ENCODE measurements at regions not wholly inside any gene's neighbourhood (a gene's known extent, or its start where the extent isn't known, plus 50 kb on each side); places are given as distances from the start of the nearest gene placed in this dataset.

DNA sequence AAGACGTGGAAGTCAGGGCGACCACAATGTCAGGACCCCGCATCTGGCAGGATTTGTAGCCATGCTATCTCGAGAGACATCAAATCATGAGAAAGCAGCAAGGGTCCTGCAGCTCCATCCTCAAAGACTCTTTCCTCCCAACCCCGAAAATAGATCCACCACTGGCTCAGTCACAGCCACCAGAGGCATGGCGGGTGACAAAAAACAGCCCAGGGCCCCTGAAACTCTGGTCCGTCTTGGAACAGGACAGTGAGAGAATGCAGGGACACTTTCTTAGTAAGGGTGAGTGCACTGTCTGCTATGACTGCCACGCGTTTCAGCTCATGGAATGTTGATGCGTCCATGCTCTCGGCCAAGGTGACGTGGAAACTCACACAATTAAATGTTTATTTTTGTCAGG, 220.9 kb downstream of the IRX2 start:
- no peak for DNase-seq

GRCh38 chr5:2529371-2530092, 221.9 kb downstream of the IRX2 start:
- no peak for DNase-seq

DNA sequence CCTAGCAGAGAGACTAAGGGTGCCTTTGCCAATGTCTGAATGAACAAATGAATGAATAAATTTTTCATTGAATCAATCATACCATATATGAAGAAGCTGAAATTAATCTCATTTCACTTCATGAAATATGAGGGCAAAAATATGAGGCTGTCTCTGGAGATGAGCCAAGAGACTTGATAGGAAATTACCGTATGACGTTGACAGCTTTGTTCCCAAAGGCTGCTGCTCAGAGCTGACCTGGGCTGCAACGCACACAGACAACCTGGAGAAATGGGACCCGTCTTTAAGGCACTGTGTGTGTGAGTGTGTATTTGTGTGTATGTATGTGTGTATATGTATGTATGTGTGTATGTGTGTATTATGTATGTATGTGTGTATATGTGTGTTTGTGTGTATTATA, 226.1 kb downstream of the IRX2 start:
- DNase-seq: no peak

DNA sequence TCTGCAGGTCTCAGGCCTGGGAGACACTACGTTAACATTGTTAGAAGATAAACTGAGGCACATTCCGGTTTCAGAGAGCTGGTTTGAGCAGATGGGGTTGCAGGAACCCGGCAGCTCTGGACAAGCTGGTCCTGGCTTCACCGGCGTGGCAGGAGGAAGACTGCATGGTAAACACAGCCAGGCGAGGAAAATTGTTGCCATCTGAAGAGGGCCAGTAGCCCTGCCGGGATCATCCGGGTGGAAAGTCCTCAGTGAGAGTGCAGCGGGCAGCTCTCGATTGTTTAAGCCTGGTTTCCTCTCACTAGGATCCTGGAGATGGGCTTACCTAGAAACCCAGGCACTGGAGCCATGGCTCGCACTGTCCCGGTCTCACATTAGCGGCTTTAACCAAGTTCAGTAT, 226.9 kb downstream of the IRX2 start:
- DNase-seq: no peak

DNA sequence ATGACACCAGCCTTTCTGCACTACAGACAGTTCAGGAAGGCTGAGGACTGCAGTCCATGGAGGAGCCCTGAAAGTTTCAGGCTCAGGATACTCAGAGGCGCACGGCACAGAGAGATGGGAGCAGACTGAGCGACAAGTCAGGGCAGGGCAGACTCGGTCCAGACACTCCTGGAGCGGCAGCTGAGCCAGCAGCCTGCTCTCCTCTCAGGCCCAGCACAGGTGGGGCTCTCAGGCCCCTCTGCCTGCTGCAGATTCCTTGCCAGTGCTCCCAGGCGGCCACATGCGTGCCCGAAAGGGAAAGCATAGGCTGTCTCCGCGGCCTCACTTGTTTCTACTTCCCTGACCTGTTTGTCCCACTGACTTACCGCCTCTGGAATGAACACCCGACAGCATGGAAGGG, 228.3 kb downstream of the IRX2 start:
- no peak for DNase-seq

DNA sequence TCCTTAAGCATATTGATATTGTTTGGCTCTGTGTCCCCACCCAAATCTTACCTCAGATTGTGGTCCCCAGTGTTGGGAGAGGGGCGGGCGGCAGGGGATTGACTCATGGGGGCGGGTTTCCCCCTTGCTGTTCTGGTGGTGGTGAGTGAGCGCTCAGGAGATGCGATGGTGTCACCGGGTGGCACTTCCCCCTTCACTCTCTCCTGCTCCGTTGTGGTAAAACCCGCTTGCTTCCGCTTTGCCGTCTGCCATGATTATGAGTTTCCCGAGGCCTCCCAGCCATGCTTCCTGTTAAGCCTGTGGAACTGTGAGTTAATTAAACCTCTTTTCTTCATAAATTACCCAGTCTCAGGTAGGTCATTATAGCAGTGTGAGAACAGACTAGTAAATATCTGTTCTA, 229.1 kb downstream of the IRX2 start:
- DNase-seq: no peak

- DNase-seq: no peak
These were observed 232.3 kb downstream of the IRX2 start for GRCh38 chr5:2519153-2519552.

- DNase-seq: no peak
These were observed 234.0 kb downstream of the IRX2 start for GRCh38 chr5:2517451-2517850.

DNA sequence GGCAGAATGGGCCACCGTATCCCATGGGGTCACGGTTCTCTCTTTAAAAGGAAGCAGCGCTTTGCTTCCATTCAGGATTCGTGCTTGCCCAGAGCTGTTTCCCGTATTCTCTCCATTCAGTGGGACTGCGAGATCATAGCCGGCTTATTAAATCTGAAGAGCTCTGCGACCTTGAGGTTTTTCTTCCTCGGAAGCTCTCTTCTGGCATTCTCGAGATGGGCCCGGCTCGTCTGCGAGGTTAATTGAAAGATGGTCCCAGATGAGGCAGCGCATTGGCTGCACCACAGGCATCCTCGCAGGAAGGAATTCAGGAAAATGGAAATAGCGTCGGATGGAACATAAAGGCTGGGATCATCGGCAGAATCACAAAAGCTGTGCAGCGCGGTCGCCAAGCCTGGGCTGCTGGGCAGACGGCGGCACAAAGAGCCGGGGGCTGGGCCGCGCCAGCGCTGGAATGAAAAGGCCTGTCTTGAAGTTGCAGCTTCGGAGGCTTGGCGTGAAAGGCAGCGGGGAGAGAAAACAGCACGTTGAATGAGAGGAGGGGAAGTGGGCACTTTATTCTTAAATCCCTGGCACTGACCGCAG, 236.2 kb downstream of the IRX2 start:
- DNase-seq: no peak

DNA sequence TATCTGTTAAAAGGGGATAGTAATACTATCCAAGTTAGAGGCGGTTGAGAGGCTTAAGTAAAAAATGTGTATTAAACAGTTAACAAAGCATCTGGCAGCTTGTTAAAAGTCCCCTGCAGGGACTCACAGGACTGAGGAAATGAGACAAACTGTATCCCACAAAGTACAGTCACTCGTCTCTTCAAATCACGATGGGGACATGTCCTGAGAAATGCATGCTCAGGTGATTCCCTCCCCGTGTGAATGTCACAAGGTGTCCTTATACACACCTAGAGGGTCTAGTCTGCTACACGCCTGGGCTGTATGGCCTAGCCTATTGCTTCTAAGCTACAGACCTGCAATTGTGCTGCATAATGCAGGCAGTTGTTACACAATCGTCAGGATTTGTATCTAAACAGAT, 237.0 kb downstream of the IRX2 start:
- DNase-seq: no peak

GRCh38 chr5:2511706-2512105, 239.8 kb downstream of the IRX2 start:
- no peak for DNase-seq

GRCh38 chr5:2511126-2511525, 240.4 kb downstream of the IRX2 start:
- DNase-seq: no peak

- no peak for DNase-seq
These were observed 241.9 kb downstream of the IRX2 start for GRCh38 chr5:2509527-2509926.

DNA sequence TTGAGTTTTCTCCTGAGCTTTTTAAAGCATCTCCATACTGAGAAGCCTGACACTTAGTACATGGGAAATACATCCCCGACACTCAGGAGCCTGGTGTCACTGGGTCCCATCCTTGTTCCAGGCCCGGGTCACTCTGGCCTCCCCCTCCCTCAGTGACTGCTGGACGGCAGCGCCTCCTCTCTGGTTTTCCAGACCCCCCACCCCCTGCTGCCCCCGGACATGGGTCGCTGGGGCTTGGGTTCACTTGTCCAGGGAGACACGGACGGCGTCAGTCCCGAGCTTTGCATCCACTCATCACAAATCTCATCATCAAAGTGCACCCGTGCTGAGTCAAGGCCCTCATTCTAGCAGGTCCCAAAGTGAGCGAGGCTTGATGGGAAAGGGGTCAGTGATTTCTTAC, 243.0 kb downstream of the IRX2 start:
- no peak for DNase-seq

- DNase-seq: no peak
These were observed 243.9 kb downstream of the IRX2 start for GRCh38 chr5:2507611-2508010.

- no peak for DNase-seq
These were observed 244.9 kb downstream of the IRX2 start for GRCh38 chr5:2506603-2507002.

GRCh38 chr5:2505217-2505616, 246.3 kb downstream of the IRX2 start:
- DNase-seq: no peak

- DNase-seq: no peak
These were observed 248.4 kb downstream of the IRX2 start for GRCh38 chr5:2502970-2503594.

GRCh38 chr5:2499917-2500316, 251.6 kb downstream of the IRX2 start:
- no peak for DNase-seq

- no peak for DNase-seq
These were observed 254.6 kb downstream of the IRX2 start for GRCh38 chr5:2496891-2497290.

GRCh38 chr5:2496126-2496525, 255.4 kb downstream of the IRX2 start:
- DNase-seq: no peak

- DNase-seq: no peak
These were observed 258.1 kb downstream of the IRX2 start for GRCh38 chr5:2493356-2493755.

GRCh38 chr5:2492476-2492875, 259.0 kb downstream of the IRX2 start:
- no peak for DNase-seq

- no peak for DNase-seq
These were observed 259.6 kb downstream of the IRX2 start for GRCh38 chr5:2491846-2492245.

DNA sequence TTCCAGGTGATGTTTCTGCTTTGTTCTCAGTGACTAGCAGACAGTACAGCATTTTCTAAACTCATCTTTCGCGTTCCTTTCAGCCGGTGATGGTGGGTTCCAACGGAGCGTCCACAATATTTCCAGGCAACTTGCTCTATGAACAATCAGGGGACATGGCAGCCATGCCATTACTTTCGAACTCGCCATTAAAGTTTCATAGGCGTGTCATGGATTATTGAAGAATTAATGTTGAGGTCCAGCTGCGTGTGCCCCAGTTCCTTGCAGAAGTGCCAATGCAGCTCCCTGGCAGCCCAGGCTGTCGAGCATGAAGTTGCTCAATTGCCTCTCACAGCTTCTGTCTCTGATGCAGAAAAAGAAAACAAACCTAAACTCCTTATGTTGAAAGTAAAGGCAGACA, 262.2 kb downstream of the IRX2 start:
- no peak for DNase-seq

Measured in inflammatory macrophage treated with lipopolysaccharide for 1 hour (primary cell).